ENCODE measurements at regions not wholly inside any gene's neighbourhood (a gene's known extent, or its start where the extent isn't known, plus 50 kb on each side); places are given as distances from the start of the nearest gene placed in this dataset.
"Not testable (repeated sequence)": the region's sequence is repeated elsewhere in the genome, so short reads cannot be mapped to it uniquely, and the experiment has no call there.

DNA sequence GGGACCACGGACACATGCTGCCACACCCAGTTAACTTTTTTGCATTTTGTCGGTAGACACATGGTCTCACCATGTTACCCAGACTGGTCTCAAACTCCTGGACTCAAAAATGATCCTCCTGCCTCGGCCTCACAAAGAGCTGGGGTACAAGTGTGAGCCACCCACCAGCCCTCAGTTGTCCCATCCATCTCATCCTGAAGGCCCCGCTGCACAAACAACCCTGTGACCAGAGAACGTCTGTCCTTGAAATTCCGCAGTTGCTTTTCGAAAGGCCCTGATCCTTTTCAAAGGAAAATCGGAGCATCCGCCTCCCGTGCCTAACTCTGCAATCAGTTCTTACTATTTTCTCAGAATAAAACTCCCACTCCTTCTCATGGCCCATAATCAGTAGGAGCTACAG, 138.3 kb upstream of the USP29 start:
- not testable (repeated sequence) for DNase-seq

DNA sequence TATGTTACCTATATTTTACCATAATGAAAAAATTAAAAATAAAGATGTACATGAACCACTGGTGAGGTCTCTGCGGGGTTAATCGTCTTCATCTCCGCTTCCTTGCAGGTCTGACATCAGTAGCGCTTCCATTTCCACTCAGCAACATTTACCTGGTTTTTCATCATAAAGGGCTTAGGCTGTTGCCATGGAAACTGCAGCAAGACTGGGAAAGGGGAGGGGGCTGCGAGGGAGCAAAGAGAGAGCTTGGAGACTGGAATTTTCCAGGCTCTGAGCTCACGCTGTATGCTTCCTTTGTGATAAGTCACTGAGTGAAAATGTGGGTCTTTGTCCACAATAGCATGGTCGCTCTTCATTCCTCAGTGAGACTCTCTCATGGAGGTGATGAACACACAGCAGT, 136.6 kb upstream of the USP29 start:
- no peak for DNase-seq

DNA sequence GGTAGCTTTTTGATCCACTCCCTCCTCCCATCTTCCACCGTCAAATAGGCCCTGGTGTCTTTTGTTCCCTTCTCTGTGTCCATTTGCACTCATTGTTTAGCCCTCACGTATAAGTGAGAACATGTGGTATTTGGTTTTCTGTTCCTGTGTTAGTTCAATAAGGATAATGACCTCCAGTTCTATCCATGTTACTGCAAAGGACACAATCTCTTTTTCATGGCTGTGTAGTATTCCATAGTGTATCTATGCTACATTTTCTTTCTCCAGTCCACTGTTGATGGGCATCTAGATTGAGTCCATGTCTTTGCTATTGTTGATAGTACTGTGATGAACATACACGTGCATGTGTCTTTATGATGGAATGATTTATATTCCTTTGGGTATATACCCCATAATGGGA, 136.0 kb upstream of the USP29 start:
- no peak for DNase-seq

DNA sequence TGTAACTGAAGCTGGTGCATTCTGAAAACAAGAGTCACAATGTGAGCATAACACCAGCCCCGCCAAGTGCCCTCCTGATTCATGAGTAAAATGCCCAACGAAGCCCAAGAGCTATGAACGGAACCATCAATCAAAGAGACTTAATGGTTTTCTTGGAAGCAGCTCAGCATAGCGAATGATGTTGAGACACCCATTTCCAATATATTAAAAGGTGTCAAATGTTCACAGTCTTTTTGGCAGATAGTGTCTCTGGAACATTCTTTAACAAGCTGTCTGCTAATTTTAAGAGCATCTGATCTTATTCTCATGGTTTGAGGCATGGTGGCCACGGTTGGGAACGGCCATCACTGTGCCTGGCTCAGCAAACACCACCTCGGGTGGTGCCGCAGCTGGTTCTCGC, 133.4 kb upstream of the USP29 start:
- no peak for DNase-seq

DNA sequence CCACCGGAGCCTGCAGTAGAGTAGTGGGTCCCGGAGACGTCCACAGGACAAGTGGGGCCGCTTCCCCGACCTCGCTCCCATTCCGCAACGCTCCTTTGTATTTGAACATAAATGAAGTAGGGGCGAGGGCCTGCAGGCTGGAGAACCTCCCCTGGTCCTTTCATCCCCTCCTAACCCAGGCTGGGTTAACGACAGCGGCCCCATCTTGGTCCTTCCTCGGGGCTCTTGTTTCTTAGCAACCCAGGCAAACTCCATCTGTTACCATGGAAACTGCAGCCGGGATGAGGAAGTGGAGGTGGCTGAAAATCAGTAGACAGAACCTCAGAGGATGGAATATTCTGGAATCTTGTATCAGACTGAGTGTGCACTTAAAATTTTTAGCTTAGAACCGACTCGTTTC, 132.6 kb upstream of the USP29 start:
- no peak for DNase-seq

DNA sequence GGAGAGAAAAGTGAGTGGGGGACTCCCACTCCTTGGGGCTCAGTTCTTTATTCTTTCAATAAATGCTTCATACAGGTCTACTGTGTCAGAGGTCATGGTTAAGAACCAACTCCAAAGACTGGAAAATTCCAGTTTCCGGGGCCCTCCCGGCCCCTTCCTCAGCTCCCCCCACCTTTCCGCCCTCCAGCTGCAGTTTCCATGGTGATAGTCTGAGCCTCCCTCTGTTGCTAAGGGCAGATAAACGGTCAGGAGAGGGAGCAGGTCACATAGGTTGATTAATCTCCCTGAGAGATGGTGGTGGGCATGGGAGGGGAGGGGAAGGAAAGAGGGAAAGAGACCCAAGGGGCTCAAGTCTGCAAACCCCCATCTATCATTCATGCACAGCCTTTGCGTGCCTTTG, 131.5 kb upstream of the USP29 start:
- DNase-seq = no peak

DNA sequence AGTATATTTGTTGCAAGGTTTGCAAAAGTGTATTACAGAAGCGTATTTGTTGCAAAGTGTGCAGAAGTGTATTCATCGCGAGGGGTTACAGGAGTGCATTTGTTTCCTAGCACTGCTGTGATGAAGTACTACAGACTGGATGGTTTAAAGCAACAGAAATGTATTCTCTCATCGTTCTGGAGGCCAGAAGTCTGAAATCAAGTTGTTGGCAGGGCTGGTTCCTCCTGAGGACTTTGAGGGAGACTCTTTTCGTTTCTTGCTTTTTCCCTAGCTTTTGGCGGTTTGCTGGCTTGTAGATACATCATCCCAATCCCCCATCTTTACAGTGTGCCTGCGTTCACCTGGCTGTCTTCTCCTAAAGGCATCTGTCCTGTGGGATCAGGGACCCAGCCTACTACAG, 127.9 kb upstream of the USP29 start:
- DNase-seq = no peak

DNA sequence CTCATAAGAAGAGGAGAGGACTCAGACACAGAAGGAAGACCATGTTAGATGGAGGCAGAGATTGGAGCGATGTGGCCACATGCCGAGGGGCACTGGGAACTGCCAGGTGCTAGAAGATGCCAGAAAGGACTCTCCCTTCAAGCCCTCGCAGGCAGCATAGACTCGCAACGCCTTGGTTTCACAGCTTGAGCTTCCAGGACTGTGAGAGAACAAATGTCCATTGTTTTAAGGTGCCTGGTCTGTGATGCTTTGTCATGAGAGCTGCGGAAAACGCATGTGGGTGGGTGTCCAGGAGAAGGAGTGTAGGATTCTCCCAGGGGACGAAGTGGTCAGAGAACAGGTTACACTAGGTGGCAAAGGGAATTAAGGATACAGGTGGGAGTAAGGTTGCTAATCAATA, 125.9 kb upstream of the USP29 start:
- DNase-seq = no peak

DNA sequence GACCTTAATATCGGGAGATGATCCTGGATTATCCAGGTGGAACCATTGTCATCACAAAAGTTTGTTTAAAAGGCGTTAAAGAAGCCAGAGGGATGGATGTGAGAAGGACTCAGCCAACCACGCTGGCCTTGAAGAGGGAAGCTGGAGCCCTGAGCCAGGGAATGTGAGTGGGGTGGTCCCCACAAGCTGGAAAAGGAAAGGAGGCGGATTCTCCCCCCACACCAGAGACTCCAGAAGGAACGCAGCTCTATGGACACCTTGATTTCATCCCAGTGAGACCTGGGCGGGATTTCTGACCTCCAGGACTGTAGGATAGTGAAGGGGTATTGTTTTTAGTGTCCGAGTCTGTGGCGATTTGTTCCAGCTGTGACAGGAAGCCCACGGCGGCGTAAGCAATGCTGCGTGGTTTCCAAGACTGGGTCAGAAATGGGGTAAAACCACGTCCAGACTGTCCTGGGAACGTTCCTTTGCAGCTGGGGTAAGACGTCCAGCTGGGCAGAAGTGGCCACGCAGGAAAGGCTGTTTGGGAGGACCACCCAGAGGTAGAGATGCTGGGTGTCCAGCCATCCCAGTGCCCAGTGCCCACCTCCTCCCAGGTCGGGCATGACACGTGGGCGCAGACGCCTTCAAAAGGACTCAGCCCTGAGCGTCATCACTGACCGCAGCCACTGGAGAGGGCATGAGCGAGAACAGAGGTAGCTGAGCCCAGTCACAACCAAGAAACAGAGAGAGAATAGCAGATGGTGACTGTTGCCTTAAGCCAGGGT, 125.4 kb upstream of the USP29 start:
- no peak for DNase-seq

DNA sequence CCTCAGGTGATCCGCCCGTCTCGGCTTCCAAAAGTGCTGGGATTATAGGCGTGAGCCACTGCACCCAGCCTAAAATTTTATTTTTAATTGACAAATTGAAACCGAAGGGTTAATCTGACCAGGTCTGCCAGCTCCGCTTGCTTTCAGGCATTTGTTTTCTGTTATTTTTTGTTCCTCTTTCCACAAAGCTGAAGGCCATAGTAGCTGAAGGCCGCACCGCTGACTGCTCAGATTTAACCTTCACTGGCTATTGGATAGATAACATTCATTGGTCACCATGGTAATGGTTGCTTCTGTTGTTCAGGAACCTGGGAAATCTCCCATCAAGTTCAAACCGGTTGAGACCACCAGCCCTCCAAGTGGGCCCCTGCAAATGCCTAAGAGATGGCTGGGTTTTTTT, 124.5 kb upstream of the USP29 start:
- no peak for DNase-seq

DNA sequence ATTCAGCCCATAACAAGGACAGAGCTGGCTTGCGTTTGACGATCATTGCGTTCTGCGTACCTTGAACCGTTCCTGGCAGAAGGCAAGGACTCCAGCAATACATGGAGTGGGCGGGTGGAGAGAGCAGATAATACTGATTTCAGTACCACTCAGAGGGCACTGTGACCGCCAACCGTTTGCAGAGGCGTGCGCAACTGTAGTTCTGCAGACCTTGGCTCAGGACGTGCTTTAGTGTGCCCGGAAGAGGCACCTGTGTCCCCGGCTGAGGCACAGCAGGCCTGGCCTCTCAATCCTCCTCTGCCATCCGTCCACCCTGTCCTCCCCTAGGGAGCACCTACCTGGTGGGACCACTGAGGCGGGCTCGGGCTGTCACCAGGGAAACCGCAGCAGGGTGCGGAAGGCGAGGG, 117.6 kb upstream of the USP29 start:
- no peak for DNase-seq

DNA sequence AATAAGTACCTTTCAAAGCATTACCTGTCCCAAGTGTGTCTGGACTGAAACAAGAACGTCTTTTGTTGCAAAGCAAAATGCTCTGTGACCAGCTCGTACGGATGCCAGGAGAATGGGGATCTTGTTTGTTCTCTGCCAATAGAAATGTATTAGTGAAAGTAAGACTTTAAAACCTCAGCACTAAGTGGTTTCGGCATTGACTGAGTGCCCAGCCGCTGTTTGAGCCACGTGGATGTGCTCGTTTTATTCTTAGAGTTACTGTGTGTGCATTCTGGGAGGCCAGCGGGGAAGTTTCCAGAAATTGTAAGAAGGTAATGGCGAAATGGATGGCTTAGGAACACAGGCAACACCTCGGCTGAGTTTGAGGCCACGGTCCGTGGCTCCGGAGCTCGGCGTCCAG, 117.1 kb upstream of the USP29 start:
- DNase-seq = no peak

DNA sequence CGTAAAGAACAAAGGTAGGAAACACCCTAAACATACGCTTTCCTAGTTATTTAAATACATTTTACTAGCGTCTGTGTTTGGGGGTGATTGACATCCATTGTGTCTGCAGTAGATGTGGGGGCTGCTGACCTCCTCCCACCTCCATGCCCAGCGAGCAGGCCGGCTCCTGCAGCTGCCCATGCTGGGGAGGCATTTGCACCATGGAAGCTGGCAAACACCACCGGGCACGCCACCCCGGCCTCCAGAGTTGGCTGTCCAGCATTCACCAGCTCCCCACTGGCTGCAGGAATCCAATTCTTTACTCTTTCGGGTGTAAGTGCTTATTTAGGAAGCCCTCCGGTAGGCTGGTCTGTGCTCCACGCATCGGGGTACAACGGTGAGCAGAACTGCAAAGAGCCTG, 115.4 kb upstream of the USP29 start:
- no peak for DNase-seq

DNA sequence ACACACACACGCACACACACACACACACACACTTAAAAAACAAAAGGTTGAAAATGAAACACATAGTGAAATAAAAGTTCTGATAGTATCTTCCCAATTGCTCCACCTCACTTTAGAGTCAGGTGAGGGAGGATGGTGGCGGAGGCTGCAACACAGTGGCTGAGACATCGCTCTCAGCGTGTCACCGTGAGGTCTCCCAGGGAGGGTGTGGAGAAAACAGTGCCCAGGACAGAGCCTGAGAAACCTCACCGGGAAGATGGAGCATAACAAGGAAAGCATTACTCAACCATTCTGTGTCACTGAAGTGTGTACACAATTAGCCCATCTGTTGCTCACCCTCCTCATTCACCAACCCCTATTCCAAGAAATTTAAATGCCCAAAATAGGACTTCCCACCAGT, 111.4 kb upstream of the USP29 start:
- no peak for DNase-seq

DNA sequence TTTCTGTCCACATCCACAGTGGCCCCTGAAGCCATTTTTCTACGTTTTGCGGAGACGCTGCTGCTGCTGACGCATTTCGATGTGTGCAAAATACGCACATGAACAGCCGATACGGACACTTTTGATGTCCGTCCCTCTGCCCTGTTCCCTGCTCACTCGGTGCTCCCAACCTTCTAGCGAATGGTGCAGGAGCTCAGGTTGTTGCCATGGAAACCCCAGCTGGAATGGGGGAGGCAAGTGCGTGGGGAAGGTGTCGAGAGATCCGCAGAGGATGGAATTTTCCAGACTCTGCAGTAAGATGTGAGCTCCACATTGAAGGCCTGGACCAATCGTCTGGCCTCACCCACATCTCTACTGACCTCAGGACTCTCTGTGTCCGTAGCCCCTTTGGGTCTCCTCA, 109.2 kb upstream of the USP29 start:
- no peak for DNase-seq

DNA sequence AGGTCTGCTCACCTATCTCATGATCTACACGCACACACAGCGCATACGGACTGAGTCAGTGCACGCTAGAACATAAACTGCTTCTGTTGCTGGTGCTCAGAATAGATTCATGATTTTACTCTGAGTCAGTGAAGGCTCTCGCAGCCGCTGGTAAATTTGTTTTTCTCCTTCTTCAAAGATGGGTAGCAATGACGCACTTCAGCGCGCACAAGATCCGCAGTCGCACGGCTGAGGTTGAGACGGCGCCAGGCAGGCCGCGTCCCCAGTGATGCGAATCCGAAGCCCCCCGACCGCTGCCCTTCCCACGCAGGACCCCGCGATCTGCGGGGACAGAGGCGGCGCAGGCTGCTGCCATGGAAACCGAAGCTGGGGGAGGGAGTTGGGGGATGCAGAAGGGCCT, 103.7 kb upstream of the USP29 start:
- DNase-seq = no peak

DNA sequence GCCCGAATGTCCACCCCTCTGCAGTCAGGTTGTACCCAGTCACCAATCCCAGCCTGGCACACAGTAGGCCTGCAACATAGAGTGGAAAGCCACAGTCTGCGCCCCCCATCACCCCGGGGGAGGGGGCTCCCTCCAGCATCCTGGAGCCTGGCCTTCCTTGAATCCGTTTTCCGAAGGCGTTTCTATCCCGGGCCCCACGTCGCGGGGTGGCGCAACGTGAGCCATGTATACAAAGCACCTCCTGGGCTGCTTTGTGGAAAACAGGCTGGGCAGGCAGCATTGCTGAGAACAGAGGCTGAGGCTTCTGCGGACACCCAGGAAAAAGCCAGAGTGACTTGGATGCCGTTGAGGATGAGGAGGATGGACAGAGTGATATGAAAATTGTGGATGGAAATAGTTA, 103.3 kb upstream of the USP29 start:
- DNase-seq = no peak

DNA sequence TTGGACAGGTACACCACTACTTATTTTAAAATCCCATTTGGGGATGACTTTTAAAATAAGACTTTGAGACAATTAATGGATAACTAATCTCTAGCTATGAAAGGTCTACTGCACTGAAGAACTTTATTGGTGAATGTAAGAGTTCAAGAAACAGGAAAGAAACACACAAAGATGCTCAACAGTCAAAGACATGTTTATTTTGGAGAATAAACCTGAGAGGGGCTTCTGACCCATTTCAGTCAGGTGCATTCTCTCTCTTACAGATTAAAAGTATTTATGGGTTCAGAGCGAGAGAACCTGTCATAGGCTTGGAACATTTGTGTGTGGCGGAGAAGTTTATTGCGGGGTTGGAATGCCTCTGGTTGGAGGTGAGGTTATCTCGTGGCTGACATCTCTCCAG, 94.3 kb upstream of the USP29 start:
- DNase-seq = no peak

DNA sequence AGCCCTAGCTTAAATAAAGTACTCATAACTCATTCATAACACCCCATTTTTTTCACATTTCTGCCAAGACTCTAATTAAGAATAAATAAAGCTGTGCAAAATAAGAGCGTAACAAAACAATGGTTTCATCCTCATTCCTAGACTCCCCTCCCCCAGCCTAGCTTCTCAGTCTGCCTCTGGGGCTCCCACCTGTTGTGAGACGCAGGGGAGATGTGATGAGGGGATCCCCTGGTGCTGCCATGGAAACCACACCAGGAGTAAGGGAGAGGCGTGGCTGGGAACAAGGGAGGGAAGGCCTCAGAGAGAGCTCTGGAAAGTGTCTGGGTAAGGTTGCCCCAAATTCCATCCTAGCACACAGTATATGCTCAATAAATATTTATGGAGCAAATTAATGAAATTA, 93.3 kb upstream of the USP29 start:
- DNase-seq = no peak

DNA sequence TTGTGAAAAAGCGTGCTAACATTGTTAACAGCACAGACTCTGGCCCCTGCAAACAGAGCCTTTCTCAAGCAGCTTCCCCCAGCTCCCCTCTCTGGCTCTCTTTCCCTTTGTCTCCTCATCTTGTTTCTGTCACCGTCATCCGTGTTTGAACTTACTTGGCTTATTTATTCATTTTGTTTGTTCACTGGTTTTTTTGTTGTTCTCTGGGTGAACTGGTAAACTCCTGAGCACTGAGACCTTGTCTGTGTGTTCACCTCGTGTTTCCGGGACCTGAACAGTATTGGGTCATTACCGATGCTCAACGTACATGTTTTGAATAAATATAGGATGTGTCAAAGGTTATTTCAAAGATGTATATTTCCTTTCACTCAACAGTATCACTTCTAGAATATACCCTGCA, 92.4 kb upstream of the USP29 start:
- no peak for DNase-seq

DNA sequence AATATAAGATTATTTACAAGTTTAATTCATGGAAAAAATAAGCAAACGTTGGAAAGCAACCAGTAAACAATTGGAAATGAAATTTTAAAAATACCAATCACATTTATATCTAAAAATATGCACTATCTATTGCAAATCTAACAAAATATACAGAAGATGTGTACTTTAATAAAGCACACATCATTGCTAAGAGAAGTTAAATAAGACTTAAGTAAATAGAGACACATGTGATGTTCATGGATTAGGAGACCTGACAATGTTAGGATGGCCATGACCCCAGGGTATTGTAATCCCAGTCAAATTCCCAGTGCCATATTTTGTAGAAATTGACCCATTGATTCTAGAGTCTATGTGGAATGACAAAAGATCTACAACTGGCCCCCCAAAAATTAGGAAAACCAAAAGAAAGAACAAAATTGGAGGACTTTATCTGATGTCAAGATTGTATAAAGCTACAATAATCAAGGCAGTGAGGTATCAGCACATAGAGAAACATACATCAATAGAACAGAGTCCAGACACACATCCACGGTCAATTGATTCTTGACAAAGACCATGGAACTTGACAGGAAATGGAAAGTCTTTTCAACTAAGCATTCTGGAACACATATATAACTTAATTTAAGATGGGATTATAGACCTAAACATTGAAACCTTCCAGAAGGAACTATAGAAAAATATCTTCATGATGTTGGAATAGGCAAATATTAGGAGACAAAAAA, 90.8 kb upstream of the USP29 start:
- DNase-seq = no peak

DNA sequence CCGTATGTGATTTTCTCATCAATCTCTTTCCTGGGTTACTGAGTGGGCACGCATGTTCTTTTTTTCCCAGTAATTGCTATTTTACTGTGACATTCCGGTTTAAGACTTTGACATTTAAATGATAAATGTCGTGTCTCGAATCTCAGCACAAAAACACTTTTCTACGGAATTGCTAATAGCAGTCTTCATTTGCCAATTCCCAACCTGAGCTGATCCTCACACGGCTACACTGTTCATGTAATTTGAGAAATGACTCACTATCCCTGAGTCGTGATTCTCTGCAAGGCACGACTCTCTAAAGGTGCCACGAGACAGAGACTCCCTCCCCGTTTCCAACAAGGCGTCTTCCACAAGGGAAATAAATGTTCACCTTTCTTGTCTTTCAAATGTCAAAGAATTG, 88.7 kb upstream of the USP29 start:
- no peak for DNase-seq

DNA sequence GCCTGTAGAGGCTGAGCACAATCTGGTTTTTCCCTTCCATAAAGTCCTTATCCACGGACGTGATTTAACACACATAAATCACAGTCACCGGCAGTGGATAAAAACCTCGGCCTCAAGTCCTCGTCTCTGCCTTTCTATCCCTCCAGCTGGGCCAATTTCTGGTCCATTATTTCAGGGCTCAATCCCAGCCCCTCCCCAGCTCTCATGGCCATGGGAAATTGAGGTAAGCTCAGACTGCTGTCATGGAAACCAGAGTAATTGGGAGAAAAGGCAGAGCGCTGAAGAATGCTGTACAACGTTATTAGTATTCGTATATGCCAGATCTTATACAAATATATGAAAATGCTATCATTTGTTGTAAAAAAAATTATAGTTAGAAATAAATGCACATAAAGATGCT, 86.2 kb upstream of the USP29 start:
- no peak for DNase-seq

DNA sequence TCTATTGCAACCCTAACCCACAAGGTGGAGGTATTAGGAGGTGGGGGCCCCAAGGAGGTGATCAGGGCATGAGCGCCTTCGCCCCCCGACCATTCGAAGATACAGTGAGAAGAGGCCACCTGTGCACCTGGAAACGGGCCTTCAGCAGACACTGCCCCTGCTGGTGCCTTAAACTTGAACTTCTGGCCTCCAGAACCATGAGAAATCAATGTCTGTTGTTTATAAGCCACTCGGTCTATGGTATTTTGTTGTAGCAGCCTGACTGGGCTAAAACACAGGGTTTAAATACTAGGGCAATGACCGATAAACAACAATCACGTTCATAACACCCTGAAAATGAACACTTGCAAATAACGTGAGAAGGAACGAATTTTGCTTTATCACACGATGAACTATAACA, 85.2 kb upstream of the USP29 start:
- DNase-seq = no peak

DNA sequence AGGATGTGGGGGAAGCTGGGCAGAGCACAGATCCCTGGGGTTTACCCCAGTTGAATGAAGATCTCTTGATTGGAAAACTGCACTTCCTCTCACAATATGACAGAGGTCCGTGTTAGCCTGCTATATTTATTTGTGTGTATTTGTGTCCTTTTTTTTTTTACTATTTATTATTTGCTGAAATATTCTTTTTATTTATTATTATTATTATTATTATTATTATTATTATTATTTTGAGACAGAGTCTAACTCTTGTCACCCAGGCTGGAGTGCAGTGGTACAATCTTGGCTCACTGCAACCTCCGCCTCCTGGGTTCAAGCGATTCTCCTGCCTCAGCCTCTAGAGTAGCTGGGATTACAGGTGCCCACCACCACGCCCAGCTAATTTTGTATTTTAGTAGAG, 84.0 kb upstream of the USP29 start:
- not testable (repeated sequence) for DNase-seq
